Mesenchymal stem cell (in vitro differentiated cells and primary cell): ENCODE measurements at regions not wholly inside any gene's neighbourhood (a gene's known extent, or its start where the extent isn't known, plus 50 kb on each side); places are given as distances from the start of the nearest gene placed in this dataset.

Experiments used
- DNase-seq: peaks from one replicate; pipeline ENCODE4 v3.0.0-alpha.2; 2013
- H2AFZ ChIP-seq: one replicate; pipeline ENCODE4 v1.6.1; 2013; ENCODE audit warnings: low read depth, mild to moderate bottlenecking, control low read depth, inconsistent platforms, low read length, moderate library complexity
- H2AK5ac ChIP-seq: 2 replicates; pipeline ENCODE4 v1.6.1; 2013; ENCODE audit warnings: low read length, moderate library complexity, mild to moderate bottlenecking, inconsistent platforms; ENCODE audit not compliant: severe bottlenecking
- H2BK120ac ChIP-seq: one replicate; pipeline ENCODE4 v1.6.1; 2013; ENCODE audit warnings: low read depth, mild to moderate bottlenecking, inconsistent platforms, low read length, moderate library complexity
- H2BK12ac ChIP-seq, 2 experiments: one replicate each; pipeline ENCODE4 v1.6.1; 2013; ENCODE audit warnings: inconsistent platforms in 2 of 2, low read length in 2 of 2, mild to moderate bottlenecking in 2 of 2, moderate library complexity in 2 of 2, control low read depth in 1 of 2
- H2BK15ac ChIP-seq: one replicate; pipeline ENCODE4 v1.6.1; 2013; ENCODE audit warnings: mild to moderate bottlenecking, low read depth, inconsistent platforms; ENCODE audit not compliant: poor library complexity, severe bottlenecking
- H2BK5ac ChIP-seq: 2 replicates; pipeline ENCODE4 v1.6.1; 2013; ENCODE audit warnings: low read depth, mild to moderate bottlenecking, low read length, control low read depth, inconsistent platforms; ENCODE audit not compliant: poor library complexity, severe bottlenecking
- H3K14ac ChIP-seq, 2 experiments: one replicate each; pipeline ENCODE4 v1.6.1; 2013; ENCODE audit warnings: inconsistent platforms in 2 of 2, low read length in 2 of 2, control low read depth in 1 of 2, mild to moderate bottlenecking in 1 of 2, moderate library complexity in 1 of 2
- H3K18ac ChIP-seq, 2 experiments: one replicate each; pipeline ENCODE4 v1.6.1; 2013; ENCODE audit warnings: inconsistent platforms in 2 of 2, low read length in 2 of 2, control low read depth in 1 of 2, low read depth in 1 of 2, mild to moderate bottlenecking in 1 of 2
- H3K23ac ChIP-seq, 2 experiments: one replicate each; pipeline ENCODE4 v1.6.1; 2013; ENCODE audit warnings: inconsistent platforms in 2 of 2, low read length in 2 of 2, mild to moderate bottlenecking in 2 of 2, moderate library complexity in 2 of 2, control low read depth in 1 of 2
- H3K27ac ChIP-seq: 2 replicates; pipeline ENCODE4 v1.5.1; 2013; ENCODE audit warnings: mild to moderate bottlenecking, moderate library complexity, low read length, control low read depth, inconsistent platforms; ENCODE audit not compliant: poor library complexity, severe bottlenecking
- H3K27me3 ChIP-seq, 2 experiments: 2 replicates each; pipeline versions ENCODE4 v1.6.1 to v1.7.0; 2013; ENCODE audit warnings: low read length in 2 of 2, mild to moderate bottlenecking in 2 of 2, moderate library complexity in 2 of 2, control low read depth in 1 of 2, inconsistent platforms in 1 of 2; ENCODE audit not compliant: control insufficient read depth in 1 of 2, insufficient read depth in 1 of 2
- H3K36me3 ChIP-seq, 2 experiments: 2 replicates each; pipeline versions ENCODE4 v1.6.1 to v1.7.0; 2013; ENCODE audit warnings: low read length in 2 of 2, control low read depth in 1 of 2, inconsistent platforms in 1 of 2, low read depth in 1 of 2, mild to moderate bottlenecking in 1 of 2; ENCODE audit not compliant: insufficient read depth in 2 of 2, control insufficient read depth in 1 of 2
- H3K4ac ChIP-seq, 2 experiments: one replicate each; pipeline ENCODE4 v1.6.1; 2013; ENCODE audit warnings: inconsistent platforms in 2 of 2, low read length in 2 of 2, mild to moderate bottlenecking in 2 of 2, moderate library complexity in 2 of 2, control low read depth in 1 of 2, low read depth in 1 of 2
- H3K4me1 ChIP-seq: 2 replicates; pipeline ENCODE4 v1.6.1; 2013; ENCODE audit warnings: low read depth, low read length, control low read depth; ENCODE audit not compliant: control insufficient read depth, insufficient read depth
- H3K4me2 ChIP-seq: 2 replicates; pipeline ENCODE4 v1.6.1; 2013; ENCODE audit warnings: low read length, mild to moderate bottlenecking, inconsistent platforms; ENCODE audit not compliant: poor library complexity, severe bottlenecking
- H3K4me3 ChIP-seq, 2 experiments: 2 replicates each; pipeline versions ENCODE4 v1.5.1 to v1.7.0; 2013; ENCODE audit warnings: low read length in 2 of 2, mild to moderate bottlenecking in 2 of 2, control low read depth in 1 of 2, low read depth in 1 of 2; ENCODE audit not compliant: insufficient read depth in 1 of 2
- H3K79me1 ChIP-seq: replicated peaks from 2 replicates; pipeline ENCODE4 v1.6.1; 2013; ENCODE audit warnings: mild to moderate bottlenecking, control low read depth, low read length, inconsistent platforms; ENCODE audit not compliant: poor library complexity, severe bottlenecking
- H3K9ac ChIP-seq: 2 replicates; pipeline ENCODE4 v1.7.0; 2013; ENCODE audit warnings: mild to moderate bottlenecking, low read length, moderate library complexity
- H3K9me3 ChIP-seq: 2 replicates; pipeline ENCODE4 v1.7.0; 2013; ENCODE audit warnings: mild to moderate bottlenecking, low read length; ENCODE audit not compliant: control insufficient read depth
- H4K8ac ChIP-seq: one replicate; pipeline ENCODE4 v1.6.1; 2013; ENCODE audit warnings: inconsistent platforms, mild to moderate bottlenecking, low read length, moderate library complexity
- H4K91ac ChIP-seq: one replicate; pipeline ENCODE4 v1.6.1; 2013; ENCODE audit warnings: mild to moderate bottlenecking, low read length, inconsistent platforms
- WGBS: methylation state at CpG from one replicate; pipeline ENCODE4 v1.1.7; 2013; ENCODE audit warnings: mixed read lengths; 5-methylcytosine and 5-hydroxymethylcytosine counted together

DNA sequence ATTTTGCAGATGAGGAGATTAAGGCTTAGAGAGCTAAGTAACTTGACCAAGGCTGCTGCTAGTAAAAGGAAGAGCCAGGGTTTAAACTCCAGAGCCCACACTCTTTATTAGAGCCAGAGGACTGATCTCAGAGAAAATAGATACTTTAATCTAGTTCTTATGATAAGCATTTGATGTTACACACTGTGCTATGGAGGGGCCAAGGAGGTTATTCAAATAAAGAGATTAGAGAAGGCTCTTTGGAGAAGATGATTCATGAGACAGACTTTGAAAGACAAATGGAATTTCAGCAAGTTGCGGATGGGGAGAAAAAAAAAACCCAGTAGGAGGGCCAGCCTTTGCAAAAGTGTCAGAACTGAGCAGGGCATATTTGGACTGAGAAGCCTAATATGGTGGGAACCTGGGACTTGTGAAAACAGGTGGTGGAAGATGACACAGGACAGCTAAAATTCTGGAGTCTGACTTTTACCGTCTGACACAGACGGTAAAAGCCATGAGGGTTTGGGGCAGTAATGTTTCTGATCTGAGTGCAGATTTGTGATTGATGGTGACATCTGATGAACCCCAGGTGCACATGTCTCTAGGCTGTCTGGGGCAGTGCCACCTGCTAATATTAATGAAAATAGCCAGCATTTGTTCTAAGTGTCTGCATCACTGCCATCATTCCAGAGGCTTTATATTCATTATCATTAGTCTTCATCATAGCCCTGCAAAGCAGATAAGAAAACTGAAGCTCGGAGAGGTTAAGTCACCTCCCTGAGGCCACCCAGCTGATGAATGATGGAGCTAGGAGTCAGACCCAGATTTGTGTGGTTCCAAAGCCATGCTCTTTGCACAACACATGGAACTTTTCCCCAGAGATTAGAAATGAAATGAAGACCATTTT is 65.3 kb upstream of the CXCL14 start:
- Histone ChIP-seq H3K4me1 (no peaks in the 10 kb centered on the region), H3K4me2 (no peak overlapping the region), H3K4ac (no peak overlapping the region), H3K4me3 (no peak overlapping the region), H3K23ac (no peak overlapping the region), H4K91ac (no peak overlapping the region), H3K36me3 (no peaks in the 10 kb centered on the region), H3K9ac (no peak overlapping the region), H3K27ac (no peak overlapping the region), H3K18ac (no peak overlapping the region), H2AFZ (no peak overlapping the region), H2BK5ac (no peak overlapping the region), H3K14ac (no peak overlapping the region), H2AK5ac (no peak overlapping the region), H2BK15ac (no peak overlapping the region), H3K9me3 (peaks cover 2% of the 10 kb centered on the region), H2BK12ac (no peak overlapping the region), H2BK120ac (no peak overlapping the region), H3K79me1 (no peaks in the 10 kb centered on the region), H3K27me3 (peaks cover 8 to 59% of the 10 kb centered on the region in 2 experiments), H4K8ac (no peak overlapping the region)
- DNase-seq, result no peak
- 79% methylated on average over 4 of the region's 4 CpGs for WGBS

DNA sequence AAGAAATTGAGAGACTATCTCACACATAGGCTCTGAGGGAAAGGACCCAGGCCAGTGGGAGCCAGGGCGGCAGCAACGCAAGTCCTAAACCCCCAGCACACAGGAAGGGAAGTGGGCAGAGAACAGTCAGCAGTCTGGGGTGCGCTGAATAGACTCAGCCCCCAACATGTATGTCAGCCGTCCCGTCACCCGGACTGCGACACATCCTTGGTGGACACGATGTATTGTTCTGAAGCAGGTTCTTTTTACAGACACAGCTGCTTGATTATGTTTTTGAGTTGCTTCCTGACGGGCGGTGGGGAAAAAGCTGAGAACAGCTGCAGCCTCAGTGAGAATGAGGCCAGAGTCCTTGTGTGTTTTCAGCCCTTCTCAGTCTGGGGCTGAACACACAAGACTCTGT is 64.1 kb upstream of the CXCL14 start:
- Histone ChIP-seq H2BK120ac (no peak overlapping the region), H3K18ac (no peak overlapping the region), H3K4me2 (no peak overlapping the region), H2BK12ac (no peak overlapping the region), H3K23ac (no peak overlapping the region), H3K4me1 (no peaks in the 10 kb centered on the region), H2AFZ (no peak overlapping the region), H3K14ac (no peak overlapping the region), H3K27ac (no peak overlapping the region), H4K91ac (no peak overlapping the region), H3K27me3 (peaks cover 8 to 64% of the 10 kb centered on the region in 2 experiments), H2BK15ac (no peak overlapping the region), H4K8ac (no peak overlapping the region), H3K36me3 (no peaks in the 10 kb centered on the region), H3K4me3 (no peak overlapping the region), H2AK5ac (no peak overlapping the region), H3K9me3 (peaks cover 2% of the 10 kb centered on the region), H2BK5ac (no peak overlapping the region), H3K9ac (no peak overlapping the region), H3K4ac (no peak overlapping the region), H3K79me1 (no peaks in the 10 kb centered on the region)
- 93% methylated on average over 10 of the region's 10 CpGs for WGBS
- DNase-seq, result no peak

DNA sequence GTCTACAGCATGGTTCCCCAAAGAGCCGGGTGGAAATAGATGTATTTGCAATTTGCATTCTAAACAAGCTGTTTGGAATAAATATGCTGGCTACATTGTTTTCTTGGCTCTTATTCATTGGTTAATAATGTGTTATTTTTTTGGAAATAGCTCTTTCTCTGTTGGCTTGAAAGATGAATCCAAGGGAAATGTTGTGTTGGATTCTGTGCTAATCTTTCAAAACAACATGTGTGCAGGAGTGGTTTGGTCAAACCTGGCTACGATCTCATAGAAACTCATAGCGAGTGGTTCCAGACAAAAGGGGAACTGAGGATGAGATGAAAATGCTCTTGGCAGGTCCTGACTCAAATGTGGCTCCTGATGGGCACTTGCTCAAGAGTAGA is 63.7 kb upstream of the CXCL14 start:
- no peak for DNase-seq
- H3K4ac ChIP-seq, result no peak overlapping the region
- no peak overlapping the region for H3K18ac ChIP-seq
- no peak overlapping the region for H2AK5ac ChIP-seq
- H3K4me1 ChIP-seq, result no peaks in the 10 kb centered on the region
- H3K27me3 ChIP-seq, result peaks cover 8 to 64% of the 10 kb centered on the region in 2 experiments
- WGBS, result 87% methylated on average over 3 of the region's 3 CpGs
- H2BK120ac ChIP-seq, result no peak overlapping the region
- H4K8ac ChIP-seq, result no peak overlapping the region
- no peak overlapping the region for H3K27ac ChIP-seq
- no peaks in the 10 kb centered on the region for H3K79me1 ChIP-seq
- H3K36me3 ChIP-seq, result no peaks in the 10 kb centered on the region
- no peak overlapping the region for H3K4me2 ChIP-seq
- no peak overlapping the region for H4K91ac ChIP-seq
- H3K9ac ChIP-seq, result no peak overlapping the region
- no peak overlapping the region for H3K4me3 ChIP-seq
- no peak overlapping the region for H2BK12ac ChIP-seq
- no peak overlapping the region for H3K14ac ChIP-seq
- H2AFZ ChIP-seq, result no peak overlapping the region
- no peak overlapping the region for H2BK15ac ChIP-seq
- no peak overlapping the region for H2BK5ac ChIP-seq
- no peak overlapping the region for H3K23ac ChIP-seq
- peaks cover 2% of the 10 kb centered on the region for H3K9me3 ChIP-seq

GRCh38 chr5:135641734-135642487 is 63.1 kb upstream of the CXCL14 start:
- Histone ChIP-seq H3K18ac (no peak overlapping the region), H3K23ac (no peak overlapping the region), H3K4me3 (no peak overlapping the region), H2BK5ac (no peak overlapping the region), H3K9me3 (peaks cover 2% of the 10 kb centered on the region), H2AK5ac (no peak overlapping the region), H2BK12ac (no peak overlapping the region), H3K9ac (no peak overlapping the region), H2BK120ac (no peak overlapping the region), H3K14ac (no peak overlapping the region), H3K36me3 (no peaks in the 10 kb centered on the region), H3K79me1 (no peaks in the 10 kb centered on the region), H2BK15ac (no peak overlapping the region), H2AFZ (no peak overlapping the region), H3K4me1 (no peaks in the 10 kb centered on the region), H4K8ac (no peak overlapping the region), H4K91ac (no peak overlapping the region), H3K4me2 (no peak overlapping the region), H3K27me3 (peaks cover 8 to 67% of the 10 kb centered on the region in 2 experiments), H3K27ac (no peak overlapping the region), H3K4ac (no peak overlapping the region)
- WGBS, result 60% methylated on average over 3 of the region's 3 CpGs
- no peak for DNase-seq
